CD8-positive, alpha-beta memory T cell (primary cell): ENCODE measurements at regions not wholly inside any gene's neighbourhood (a gene's known extent, or its start where the extent isn't known, plus 50 kb on each side); places are given as distances from the start of the nearest gene placed in this dataset.

ENCODE experiments used
- CTCF ChIA-PET: fragments of 350-600 bp; sonication (Branson Sonifier 250); formaldehyde crosslinking; loops from one replicate; lab custom pipeline; 2021; ENCODE audit warnings: antibody characterized with exemption; lab: Charles Lee
- POLR2A ChIA-PET: fragments of 350-600 bp; sonication (Branson Sonifier 250); formaldehyde crosslinking; loops from one replicate; lab custom pipeline; 2021; ENCODE audit warnings: antibody characterized with exemption; lab: Charles Lee
- DNase-seq, 5 donors: peaks; one replicate each; pipeline versions ENCODE4 v3.0.0 to v3.0.0-alpha.2; 2020 to 2022; ENCODE audit warnings: mixed read lengths in 1 of 5
- H3K27ac ChIP-seq: one replicate; pipeline ENCODE4 v1.7.0; 2013; ENCODE audit warnings: low read depth, mild to moderate bottlenecking, low read length, moderate library complexity
- H3K27me3 ChIP-seq: 2 replicates; pipeline ENCODE4 v1.7.0; 2013; ENCODE audit warnings: low read length, mild to moderate bottlenecking; ENCODE audit not compliant: insufficient read depth, poor library complexity, severe bottlenecking
- H3K36me3 ChIP-seq: 2 replicates; pipeline ENCODE4 v1.7.0; 2013; ENCODE audit warnings: mild to moderate bottlenecking, low read length, moderate library complexity; ENCODE audit not compliant: insufficient read depth
- H3K4me1 ChIP-seq: 2 replicates; pipeline ENCODE4 v1.7.0; 2013; ENCODE audit warnings: mild to moderate bottlenecking, low read length, moderate library complexity; ENCODE audit not compliant: insufficient read depth
- H3K4me3 ChIP-seq: 2 replicates; pipeline ENCODE4 v1.7.0; 2013; ENCODE audit warnings: mild to moderate bottlenecking, low read length
- H3K9me3 ChIP-seq: 2 replicates; pipeline ENCODE4 v1.7.0; 2013; ENCODE audit warnings: mild to moderate bottlenecking, low read length
- H3K27ac Mint-ChIP-seq, 8 donors: one replicate each; pipeline ENCODE4 v1.8.0; 2020 to 2021; ENCODE audit warnings: mixed read lengths in 8 of 8, mild to moderate bottlenecking in 6 of 8, inconsistent platforms in 3 of 8, moderate library complexity in 3 of 8
- H3K27me3 Mint-ChIP-seq, 2 donors: one replicate each; pipeline ENCODE4 v1.8.0; 2020 to 2021; ENCODE audit warnings: mixed read lengths in 2 of 2, mild to moderate bottlenecking in 1 of 2, moderate library complexity in 1 of 2
- H3K36me3 Mint-ChIP-seq, 3 donors: one replicate each; pipeline ENCODE4 v1.8.0; 2020 to 2021; ENCODE audit warnings: mixed read lengths in 3 of 3, inconsistent platforms in 1 of 3, mild to moderate bottlenecking in 1 of 3
- H3K4me1 Mint-ChIP-seq, 3 donors: one replicate each; pipeline ENCODE4 v1.8.0; 2020 to 2021; ENCODE audit warnings: mixed read lengths in 3 of 3, inconsistent platforms in 1 of 3, mild to moderate bottlenecking in 1 of 3
- H3K4me3 Mint-ChIP-seq, 7 donors: one replicate each; pipeline ENCODE4 v1.8.0; 2020 to 2021; ENCODE audit warnings: mixed read lengths in 7 of 7, mild to moderate bottlenecking in 6 of 7, moderate library complexity in 4 of 7, inconsistent platforms in 2 of 7
- H3K9me3 Mint-ChIP-seq, 5 donors: one replicate each; pipeline ENCODE4 v1.8.0; 2020 to 2022; ENCODE audit warnings: mixed read lengths in 5 of 5, mild to moderate bottlenecking in 3 of 5, moderate library complexity in 2 of 5, inconsistent platforms in 1 of 5

DNA sequence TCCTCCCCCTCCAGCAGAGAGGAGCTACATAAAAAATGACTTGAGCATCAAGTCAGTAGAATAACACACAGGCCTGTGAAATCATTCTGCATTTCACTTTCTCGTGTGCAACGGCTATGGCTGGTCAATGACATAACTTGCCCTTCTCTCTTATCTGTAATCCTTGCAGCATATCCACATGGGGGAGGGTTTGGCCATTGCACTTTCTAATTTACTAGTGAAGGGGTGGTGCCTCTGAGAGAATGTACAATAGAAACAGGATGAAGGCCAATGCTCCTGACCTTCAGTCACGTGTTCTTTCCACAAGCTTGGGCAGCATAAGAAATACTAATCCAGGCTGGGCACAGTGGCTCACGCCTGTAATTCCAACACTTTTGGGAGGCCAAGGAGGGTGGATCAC is 641.0 kb upstream of the ARGLU1 start:
- no peak overlapping the region for H3K4me3 Mint-ChIP-seq
- H3K4me3 ChIP-seq: no peak overlapping the region
- CTCF ChIA-PET: no interaction called here

DNA sequence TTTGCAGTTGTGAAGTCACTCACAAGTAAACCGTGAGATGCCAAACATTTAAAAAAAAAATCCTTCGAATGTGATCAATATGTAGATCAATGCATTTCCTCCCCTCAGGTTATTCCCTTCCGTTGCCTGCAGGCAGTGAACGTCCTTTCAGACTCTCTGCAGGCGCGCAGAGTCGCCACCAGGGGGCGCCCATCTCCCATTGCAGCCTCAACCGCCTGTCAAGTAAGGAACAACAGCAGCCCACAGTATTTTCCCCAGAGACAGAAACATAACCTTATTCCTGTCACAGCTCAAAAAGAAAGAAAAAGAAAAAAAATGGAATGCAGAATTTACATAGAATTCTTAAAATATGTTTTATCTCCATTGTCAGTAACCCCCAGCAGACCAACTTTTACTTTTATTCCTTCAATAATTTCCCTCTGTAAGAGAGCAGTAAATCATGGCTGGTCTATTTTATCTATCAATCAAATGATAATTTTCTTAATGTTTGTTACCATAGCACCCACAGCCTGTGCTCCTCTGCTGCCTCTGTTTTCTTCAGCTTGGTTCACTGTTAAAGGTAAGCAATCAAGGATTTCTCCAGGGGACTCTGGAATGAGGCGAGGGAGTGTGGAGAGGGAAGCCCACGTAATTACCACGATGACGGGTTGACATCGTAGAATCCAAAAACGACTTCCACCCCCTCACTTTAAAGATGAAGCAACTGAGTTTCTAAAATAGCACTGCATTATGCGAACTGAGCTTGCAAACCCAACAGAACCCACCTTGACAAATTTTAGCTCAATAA is 637.6 kb upstream of the ARGLU1 start:
- Histone ChIP-seq H3K9me3 (no peaks in the 10 kb centered on the region), H3K36me3 (no peaks in the 10 kb centered on the region), H3K4me3 (no peak overlapping the region), H3K27ac (no peak overlapping the region), H3K4me1 (no peaks in the 10 kb centered on the region), H3K27me3 (no peaks in the 10 kb centered on the region)
- no peak overlapping the region for H3K4me3 Mint-ChIP-seq
- H3K9me3 Mint-ChIP-seq: no peaks in the 10 kb centered on the region
- peak in 4 of 5 donors; percentile 23 to 36 (median 26) for DNase-seq
- POLR2A ChIA-PET: no interaction called here
- H3K27me3 Mint-ChIP-seq: no peaks in the 10 kb centered on the region
- H3K36me3 Mint-ChIP-seq: no peaks in the 10 kb centered on the region
- no peak overlapping the region for H3K27ac Mint-ChIP-seq
- H3K4me1 Mint-ChIP-seq: no peaks in the 10 kb centered on the region
- CTCF ChIA-PET: no interaction called here

More for the DNA sequence above, 641.0 kb upstream of the ARGLU1 start:
- Mint-ChIP-seq H3K27me3 (no peaks in the 10 kb centered on the region), H3K27ac (no peak overlapping the region), H3K4me1 (no peaks in the 10 kb centered on the region), H3K9me3 (peaks cover 0 to 2% (median 0%) of the 10 kb centered on the region in 5 donors), H3K36me3 (no peaks in the 10 kb centered on the region)
- POLR2A ChIA-PET: no interaction called here
- Histone ChIP-seq H3K36me3 (no peaks in the 10 kb centered on the region), H3K9me3 (no peaks in the 10 kb centered on the region), H3K27me3 (no peaks in the 10 kb centered on the region), H3K4me1 (no peaks in the 10 kb centered on the region), H3K27ac (no peak overlapping the region)
- no peak for DNase-seq

DNA sequence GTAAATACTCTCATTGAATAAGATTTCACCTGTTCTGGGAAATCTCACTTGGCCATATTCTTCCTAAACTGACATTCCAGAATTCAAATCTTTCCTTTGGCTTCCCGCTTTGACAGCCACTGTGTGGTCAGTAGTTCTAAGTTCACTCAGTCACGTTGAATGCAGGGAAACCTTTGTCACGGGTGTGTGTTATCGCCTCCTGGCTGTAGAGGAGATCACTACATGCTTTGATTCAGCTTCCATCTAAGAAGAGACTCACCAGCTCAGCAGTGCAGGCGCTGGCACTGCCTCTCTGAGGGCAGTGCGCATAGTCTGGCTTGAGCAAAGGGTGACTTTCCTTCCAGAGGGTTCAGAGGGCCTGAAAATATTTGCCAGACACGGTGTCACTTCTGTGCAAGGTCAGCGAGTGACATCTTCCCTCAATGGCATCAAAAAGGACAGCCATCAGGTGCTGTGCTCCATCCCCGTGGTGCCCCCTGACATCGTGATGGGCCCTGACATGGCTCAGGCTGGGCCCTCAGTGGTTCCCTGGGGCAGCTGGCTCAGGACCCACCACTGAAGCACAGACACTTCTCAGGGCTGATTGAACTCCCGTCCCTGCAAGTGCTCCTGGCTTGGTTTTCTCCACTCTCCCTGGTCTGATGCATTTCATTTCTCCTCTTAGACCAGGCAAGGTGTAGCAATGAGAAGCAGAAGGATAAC is 635.4 kb upstream of the ARGLU1 start:
- no peaks in the 10 kb centered on the region for H3K36me3 Mint-ChIP-seq
- Histone ChIP-seq H3K27me3 (no peaks in the 10 kb centered on the region), H3K9me3 (no peaks in the 10 kb centered on the region), H3K36me3 (no peaks in the 10 kb centered on the region), H3K4me1 (no peaks in the 10 kb centered on the region), H3K4me3 (no peak overlapping the region), H3K27ac (no peak overlapping the region)
- no peaks in the 10 kb centered on the region for H3K27me3 Mint-ChIP-seq
- H3K9me3 Mint-ChIP-seq: peaks cover 0 to 2% (median 0%) of the 10 kb centered on the region in 5 donors
- ChIA-PET POLR2A (no interaction called here), CTCF (no interaction called here)
- H3K4me1 Mint-ChIP-seq: no peaks in the 10 kb centered on the region
- H3K27ac Mint-ChIP-seq: no peak overlapping the region
- no peak overlapping the region for H3K4me3 Mint-ChIP-seq
- DNase-seq: no peak

DNA sequence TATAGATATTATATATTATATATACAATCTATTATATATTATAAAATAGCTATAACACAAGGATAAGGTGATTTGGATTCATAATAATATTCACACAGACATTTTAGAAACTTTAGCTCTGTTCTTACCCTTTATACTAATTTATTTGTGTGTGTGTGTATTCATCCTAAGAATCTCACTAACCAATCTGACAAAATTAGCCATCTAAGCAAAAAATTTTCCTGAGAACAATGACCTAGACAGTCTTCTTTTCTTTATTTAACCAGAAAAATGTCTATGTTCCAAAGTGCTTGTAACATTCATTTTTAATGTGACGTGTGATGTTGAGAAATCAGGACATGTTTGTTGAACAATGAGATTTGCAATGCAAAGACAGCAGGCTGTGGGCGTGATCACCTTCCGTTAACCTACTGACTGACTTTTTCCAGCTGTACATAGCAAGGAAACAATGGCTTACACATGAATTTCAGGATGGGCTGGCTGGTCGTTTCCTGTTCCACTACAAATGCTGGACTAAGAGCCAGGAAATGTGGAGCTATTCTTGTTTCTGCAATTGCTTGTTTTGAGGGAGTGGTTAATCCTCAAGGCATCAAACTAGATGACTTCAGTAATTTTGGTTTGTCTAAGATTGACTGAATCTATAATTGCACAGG is 634.6 kb upstream of the ARGLU1 start:
- POLR2A ChIA-PET: no interaction called here
- Histone ChIP-seq H3K36me3 (no peaks in the 10 kb centered on the region), H3K4me1 (no peaks in the 10 kb centered on the region), H3K4me3 (no peak overlapping the region), H3K27ac (no peak overlapping the region), H3K27me3 (no peaks in the 10 kb centered on the region), H3K9me3 (no peaks in the 10 kb centered on the region)
- DNase-seq: no peak
- Mint-ChIP-seq H3K4me1 (no peaks in the 10 kb centered on the region), H3K27ac (no peak overlapping the region), H3K36me3 (no peaks in the 10 kb centered on the region), H3K4me3 (no peak overlapping the region), H3K27me3 (no peaks in the 10 kb centered on the region), H3K9me3 (peaks cover 0 to 2% (median 0%) of the 10 kb centered on the region in 5 donors)
- CTCF ChIA-PET: no interaction called here

DNA sequence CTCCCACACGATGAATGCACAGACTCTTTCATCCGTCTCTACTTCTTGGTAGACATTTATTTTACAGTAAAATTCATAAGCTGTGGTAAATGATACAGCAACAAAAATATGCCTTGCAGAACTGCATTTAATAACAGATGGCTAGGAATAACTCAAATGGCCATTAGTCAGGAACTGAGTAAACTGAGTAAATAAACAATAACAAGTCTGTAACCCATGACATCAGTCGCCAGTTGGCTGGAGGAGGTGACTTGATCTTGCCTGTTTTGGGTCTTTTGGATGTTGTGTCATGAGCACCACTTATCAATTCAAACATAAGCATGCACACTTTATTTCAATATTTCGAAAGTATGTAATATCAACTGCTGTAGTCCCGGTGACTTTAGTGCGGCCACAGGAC is 632.6 kb upstream of the ARGLU1 start:
- Histone ChIP-seq H3K27me3 (no peaks in the 10 kb centered on the region), H3K4me3 (no peak overlapping the region), H3K27ac (no peak overlapping the region), H3K36me3 (no peaks in the 10 kb centered on the region), H3K4me1 (no peaks in the 10 kb centered on the region), H3K9me3 (no peaks in the 10 kb centered on the region)
- ChIA-PET POLR2A (no interaction called here), CTCF (no interaction called here)
- H3K4me3 Mint-ChIP-seq: no peak overlapping the region
- no peak for DNase-seq
- H3K36me3 Mint-ChIP-seq: no peaks in the 10 kb centered on the region
- no peak overlapping the region for H3K27ac Mint-ChIP-seq
- H3K27me3 Mint-ChIP-seq: no peaks in the 10 kb centered on the region
- H3K9me3 Mint-ChIP-seq: peaks cover 2 to 6% (median 3%) of the 10 kb centered on the region in 5 donors
- no peaks in the 10 kb centered on the region for H3K4me1 Mint-ChIP-seq

DNA sequence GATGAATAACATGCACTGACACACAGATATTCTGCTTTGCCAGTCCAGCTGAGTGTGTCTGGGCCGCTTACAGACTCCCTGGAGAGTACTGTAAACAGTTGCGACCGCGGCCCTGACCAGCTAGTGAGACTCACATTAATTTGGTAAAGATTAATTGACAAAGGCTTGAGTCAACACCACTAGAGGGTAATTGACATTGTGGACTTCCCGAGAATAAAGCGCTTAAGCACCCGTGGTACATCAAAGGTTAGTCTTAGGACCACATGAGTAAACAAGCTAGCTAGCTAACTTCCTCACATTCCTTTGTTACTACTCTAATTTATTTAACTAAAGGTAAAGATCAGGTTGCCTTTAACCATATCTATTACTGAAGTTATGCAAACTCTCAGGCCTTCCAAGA is 624.4 kb upstream of the ARGLU1 start:
- Histone ChIP-seq H3K36me3 (no peaks in the 10 kb centered on the region), H3K27me3 (no peaks in the 10 kb centered on the region), H3K4me1 (no peaks in the 10 kb centered on the region), H3K9me3 (no peaks in the 10 kb centered on the region), H3K4me3 (no peak overlapping the region), H3K27ac (no peak overlapping the region)
- no peak overlapping the region for H3K27ac Mint-ChIP-seq
- H3K9me3 Mint-ChIP-seq: peaks cover 1 to 7% (median 3%) of the 10 kb centered on the region in 5 donors
- no peak for DNase-seq
- H3K4me1 Mint-ChIP-seq: no peaks in the 10 kb centered on the region
- no peaks in the 10 kb centered on the region for H3K36me3 Mint-ChIP-seq
- ChIA-PET CTCF (no interaction called here), POLR2A (no interaction called here)
- no peak overlapping the region for H3K4me3 Mint-ChIP-seq
- H3K27me3 Mint-ChIP-seq: peaks cover 0 to 3% of the 10 kb centered on the region in 2 donors

DNA sequence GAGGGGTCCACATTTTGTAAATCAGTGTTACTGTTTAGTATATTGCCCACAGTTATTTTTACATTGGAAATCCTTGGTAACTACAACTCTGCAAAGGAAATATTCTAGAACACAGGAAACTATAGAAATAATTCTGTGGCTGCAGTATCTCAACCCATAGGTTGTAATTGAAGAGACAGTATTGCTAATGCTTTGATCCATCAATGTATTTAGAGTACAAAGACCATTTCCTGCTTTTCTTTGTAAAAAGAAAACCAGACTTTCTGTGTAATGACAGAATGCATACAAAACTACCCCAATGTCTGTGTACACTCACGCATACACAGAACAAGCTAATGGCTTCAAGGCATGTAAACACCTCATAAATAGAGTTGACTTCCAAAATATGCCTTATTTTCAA is 622.1 kb upstream of the ARGLU1 start:
- no peak overlapping the region for H3K27ac ChIP-seq
- H3K36me3 ChIP-seq: no peaks in the 10 kb centered on the region
- H3K9me3 Mint-ChIP-seq: peaks cover 0 to 5% (median 0%) of the 10 kb centered on the region in 5 donors
- H3K4me1 Mint-ChIP-seq: no peaks in the 10 kb centered on the region
- DNase-seq: no peak
- H3K4me3 Mint-ChIP-seq: no peak overlapping the region
- peaks cover 0 to 4% of the 10 kb centered on the region in 2 donors for H3K27me3 Mint-ChIP-seq
- H3K36me3 Mint-ChIP-seq: no peaks in the 10 kb centered on the region
- H3K4me3 ChIP-seq: no peak overlapping the region
- no peaks in the 10 kb centered on the region for H3K27me3 ChIP-seq
- H3K27ac Mint-ChIP-seq: no peak overlapping the region
- ChIA-PET POLR2A (no interaction called here), CTCF (no interaction called here)
- H3K9me3 ChIP-seq: no peaks in the 10 kb centered on the region
- no peaks in the 10 kb centered on the region for H3K4me1 ChIP-seq

DNA sequence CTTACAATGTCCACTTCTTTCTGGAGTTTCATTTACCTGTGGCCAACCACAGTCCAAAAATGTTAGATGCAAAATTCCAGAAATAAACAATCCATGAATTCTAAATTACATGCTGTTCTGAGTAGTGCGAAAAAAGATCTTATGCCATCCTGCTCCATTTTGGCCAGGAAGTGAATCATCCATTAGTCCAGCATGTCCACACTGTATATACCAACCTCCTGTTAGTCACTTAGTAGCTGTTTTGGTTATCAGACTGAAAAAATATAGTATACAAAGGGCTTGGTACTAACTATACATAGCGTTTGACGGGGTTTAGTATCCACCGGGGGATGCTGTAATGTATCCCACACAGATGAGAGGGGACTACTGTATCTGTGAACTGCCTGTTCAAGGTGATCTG is 618.0 kb upstream of the ARGLU1 start:
- no peak for DNase-seq
- Histone ChIP-seq H3K27me3 (no peaks in the 10 kb centered on the region), H3K27ac (no peak overlapping the region), H3K9me3 (no peaks in the 10 kb centered on the region), H3K4me3 (no peak overlapping the region), H3K4me1 (no peaks in the 10 kb centered on the region), H3K36me3 (no peaks in the 10 kb centered on the region)
- ChIA-PET CTCF (no interaction called here), POLR2A (no interaction called here)
- peaks cover 0 to 4% of the 10 kb centered on the region in 2 donors for H3K27me3 Mint-ChIP-seq
- H3K9me3 Mint-ChIP-seq: peaks cover 0 to 14% (median 10%) of the 10 kb centered on the region in 5 donors
- H3K4me1 Mint-ChIP-seq: no peaks in the 10 kb centered on the region
- H3K27ac Mint-ChIP-seq: no peak overlapping the region
- no peaks in the 10 kb centered on the region for H3K36me3 Mint-ChIP-seq
- H3K4me3 Mint-ChIP-seq: no peak overlapping the region
